GM12891 (cell line): ENCODE measurements at regions not wholly inside any gene's neighbourhood (a gene's known extent, or its start where the extent isn't known, plus 50 kb on each side); places are given as distances from the start of the nearest gene placed in this dataset.

Experiments
- DNase-seq: peaks from one replicate; pipeline ENCODE4 v3.0.0; 2011; ENCODE audit warnings: low spot score; ENCODE audit not compliant: insufficient read length
- FAIRE-seq: peaks from 2 replicates; lab custom pipeline; 2011; peaks lifted over from hg19 to GRCh38; lab: Jason Lieb, UNC
- PAX5 ChIP-seq: IDR thresholded peaks from 2 replicates; pipeline ENCODE4 v1.6.1; 2011; ENCODE audit warnings: low read length, moderate library complexity, mild to moderate bottlenecking; ENCODE audit not compliant: insufficient read depth, severe bottlenecking
- POLR2A ChIP-seq: IDR thresholded peaks from 2 replicates; pipeline ENCODE4 v1.6.1; 2011; ENCODE audit warnings: low read depth, low read length, control low read depth
- POLR2AphosphoS5 ChIP-seq: IDR thresholded peaks from 2 replicates; pipeline ENCODE4 v1.6.1; 2011; ENCODE audit warnings: low read depth, low read length, control low read depth
- POU2F2 ChIP-seq: IDR thresholded peaks from 2 replicates; pipeline ENCODE4 v1.6.1; 2011; ENCODE audit warnings: low read depth, mild to moderate bottlenecking, control low read depth, low read length, moderate library complexity
- SPI1 ChIP-seq: IDR thresholded peaks from 2 replicates; pipeline ENCODE4 v1.6.1; 2011; ENCODE audit warnings: low read depth, low read length, control low read depth
- TAF1 ChIP-seq: IDR thresholded peaks from 2 replicates; pipeline ENCODE4 v1.6.1; 2011; ENCODE audit warnings: low read depth, low read length, control low read depth

GRCh38 chr7:41189866-41190265 lies 513.0 kb downstream of the INHBA start:
- DNase-seq (no peak), FAIRE-seq (no peak)
- TF ChIP-seq SPI1, result no peak
- no peak for TF ChIP-seq POU2F2
- no peak for TF ChIP-seq POLR2AphosphoS5
- no peak for TF ChIP-seq TAF1
- no peak for TF ChIP-seq POLR2A
- no peak for TF ChIP-seq PAX5

- DNase-seq, result no peak
- no peak for FAIRE-seq
- TF ChIP-seq POU2F2 (no peak), PAX5 (no peak), POLR2A (no peak), POLR2AphosphoS5 (no peak), SPI1 (no peak), TAF1 (no peak)
These were observed 514.4 kb downstream of the INHBA start for GRCh38 chr7:41188163-41189130.

GRCh38 chr7:41187322-41187721 lies 515.6 kb downstream of the INHBA start:
- FAIRE-seq (no peak), DNase-seq (no peak)
- TF ChIP-seq SPI1 (no peak), POLR2A (no peak), POU2F2 (no peak), POLR2AphosphoS5 (no peak), PAX5 (no peak), TAF1 (no peak)

- TF ChIP-seq POU2F2 (no peak), PAX5 (no peak), SPI1 (no peak), POLR2AphosphoS5 (no peak), TAF1 (no peak), POLR2A (no peak)
- no peak for FAIRE-seq
These were observed 517.0 kb downstream of the INHBA start for GRCh38 chr7:41185851-41186250.

GRCh38 chr7:41183741-41184140 lies 519.1 kb downstream of the INHBA start:
- TF ChIP-seq SPI1, result no peak
- no peak for DNase-seq
- no peak for FAIRE-seq

More at GRCh38 chr7:41185851-41186250, 517.0 kb downstream of the INHBA start:
- no peak for DNase-seq

- no peak for FAIRE-seq
- DNase-seq, result no peak
- TF ChIP-seq POLR2A (no peak), PAX5 (no peak), TAF1 (no peak), POU2F2 (no peak), POLR2AphosphoS5 (no peak), SPI1 (no peak)
These were observed 520.1 kb downstream of the INHBA start for GRCh38 chr7:41182782-41183181.

GRCh38 chr7:41175435-41175834 lies 527.5 kb downstream of the INHBA start:
- DNase-seq (no peak), FAIRE-seq (no peak)
- no peak for TF ChIP-seq SPI1

- TF ChIP-seq POLR2A (no peak), PAX5 (no peak), POLR2AphosphoS5 (no peak)
- DNase-seq, result no peak
- no peak for FAIRE-seq
These were observed 528.4 kb downstream of the INHBA start for GRCh38 chr7:41174521-41174920.

GRCh38 chr7:41170466-41170865 lies 532.4 kb downstream of the INHBA start:
- DNase-seq (no peak), FAIRE-seq (no peak)
- TF ChIP-seq TAF1, result no peak
- TF ChIP-seq SPI1, result no peak
- TF ChIP-seq POU2F2, result no peak
- no peak for TF ChIP-seq POLR2AphosphoS5
- no peak for TF ChIP-seq PAX5
- no peak for TF ChIP-seq POLR2A

GRCh38 chr7:41169317-41169716 lies 533.6 kb downstream of the INHBA start:
- FAIRE-seq (no peak), DNase-seq (no peak)
- TF ChIP-seq PAX5 (no peak), SPI1 (no peak), POLR2A (no peak), POLR2AphosphoS5 (no peak), POU2F2 (no peak), TAF1 (no peak)

- FAIRE-seq, result no peak
- no peak for DNase-seq
- TF ChIP-seq PAX5 (no peak), POLR2AphosphoS5 (no peak), TAF1 (no peak), POLR2A (no peak)
These were observed 535.1 kb downstream of the INHBA start for GRCh38 chr7:41167836-41168235.
